ENCODE measurements at regions not wholly inside any gene's neighbourhood (a gene's known extent, or its start where the extent isn't known, plus 50 kb on each side); places are given as distances from the start of the nearest gene placed in this dataset.

- in situ Hi-C loops (cut with HindIII; ENCODE audit: low sequenced_read_pairs): no loop called here
- no peak for TF ChIP-seq CTCF (IDR thresholded peaks at IDR 0.05; ENCODE audit: low read depth, low read length)
- peak; percentile 15 for DNase-seq (ENCODE audit: low read depth, low spot score)
- no peak overlapping the region for H3K4me3 ChIP-seq (ENCODE audit: low read depth, low read length)
Observed at GRCh38 chr9:4935001-4935672, 49.9 kb upstream of the JAK2 start.
